HG03280 (cell line): ENCODE measurements at regions not wholly inside any gene's neighbourhood (a gene's known extent, or its start where the extent isn't known, plus 50 kb on each side); places are given as distances from the start of the nearest gene placed in this dataset.

Experiments used
- ATAC-seq: cut with Tn5 transposase; IDR thresholded peaks from one replicate; pipeline ENCODE4 v1.9.1; 2021; ENCODE audit warnings: mild to moderate bottlenecking, moderate library complexity; ENCODE audit not compliant: unreplicated experiment

DNA sequence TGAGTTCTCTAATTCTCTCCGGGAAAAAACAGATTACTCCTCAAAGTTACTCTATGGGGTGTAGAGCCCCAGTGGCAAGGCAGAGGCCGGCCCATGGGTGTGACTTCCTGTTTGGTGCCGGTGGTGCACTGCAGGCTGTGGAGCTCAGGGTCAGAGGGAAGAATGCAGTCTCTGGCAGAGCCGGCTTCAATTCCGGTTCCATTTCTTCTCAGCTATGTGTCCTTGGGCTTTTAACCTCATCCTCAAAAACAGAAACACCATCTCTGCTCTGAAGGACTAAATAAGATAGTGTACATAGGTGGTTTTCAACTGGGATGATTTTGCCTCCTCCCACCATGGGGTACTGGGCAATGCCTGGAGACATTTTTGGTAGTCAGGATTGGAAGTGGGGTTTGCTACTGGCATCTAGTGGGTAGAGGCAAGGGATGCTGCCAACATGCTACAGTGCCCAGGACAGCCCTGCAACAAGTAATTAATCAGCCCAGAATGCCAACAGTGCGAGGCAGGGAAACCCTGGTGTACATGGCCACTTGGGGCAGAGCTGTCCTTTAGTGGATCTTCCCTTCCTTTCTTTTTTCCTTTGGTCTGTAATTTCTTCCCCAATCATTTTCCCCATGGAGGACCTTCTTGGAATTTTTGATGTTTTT is 81.2 kb downstream of the INSIG2 start:
- ATAC-seq: no peak

DNA sequence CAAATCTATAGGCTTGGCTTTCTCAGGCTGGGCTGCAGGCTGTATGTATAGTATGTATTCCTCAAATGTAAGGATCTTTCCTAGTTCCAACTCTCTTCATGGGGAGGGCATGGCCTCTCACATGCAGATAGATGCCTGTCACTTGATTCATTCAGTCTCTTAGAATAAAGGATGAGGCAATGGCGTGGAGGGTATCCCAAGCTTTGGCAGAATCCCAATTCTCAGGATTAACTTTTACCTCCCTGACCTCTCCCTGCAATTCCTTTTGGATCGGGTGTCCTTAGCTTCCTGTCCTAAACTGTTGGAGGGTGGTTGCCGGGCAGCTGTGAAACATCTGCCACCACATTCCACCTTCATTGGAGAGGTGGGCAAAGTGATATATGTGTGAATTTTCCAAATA is 80.3 kb downstream of the INSIG2 start:
- ATAC-seq: no peak

DNA sequence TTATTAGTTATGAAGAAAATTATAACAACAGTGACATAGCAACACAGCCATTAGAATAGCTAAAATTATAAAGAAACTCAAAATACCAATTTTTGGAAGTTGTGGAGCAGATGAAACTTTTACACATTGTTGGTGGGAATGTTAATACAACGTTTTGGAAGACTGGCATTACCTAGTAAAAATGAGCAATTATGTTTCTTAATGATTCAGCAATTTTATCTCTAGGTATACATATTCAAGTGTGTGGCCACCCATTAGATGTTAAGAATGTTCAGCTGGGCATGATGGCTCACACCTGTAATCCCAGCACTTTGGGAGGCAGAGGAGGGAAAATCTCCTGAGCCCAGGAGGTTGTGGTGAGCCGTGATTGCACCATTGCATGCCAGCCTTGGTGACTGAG is 78.8 kb downstream of the INSIG2 start:
- ATAC-seq: no peak

DNA sequence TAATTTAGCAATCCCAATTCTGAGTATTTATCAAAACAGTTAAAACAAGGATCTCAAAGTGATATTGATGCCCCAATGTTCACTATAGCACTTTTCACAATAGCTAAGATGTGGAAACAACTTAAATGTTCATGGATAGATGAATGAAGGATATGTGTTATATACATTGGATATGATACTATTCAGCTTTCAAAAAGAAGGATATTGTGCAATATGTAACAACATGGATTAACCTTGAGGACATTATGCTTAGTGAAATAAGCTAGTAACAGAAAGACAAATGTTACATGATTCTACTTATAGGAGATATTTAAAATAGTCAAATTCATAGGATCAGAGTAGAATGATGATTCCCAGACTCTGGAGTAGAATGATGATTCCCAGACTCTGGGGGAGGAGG is 78.0 kb downstream of the INSIG2 start:
- ATAC-seq: no peak

DNA sequence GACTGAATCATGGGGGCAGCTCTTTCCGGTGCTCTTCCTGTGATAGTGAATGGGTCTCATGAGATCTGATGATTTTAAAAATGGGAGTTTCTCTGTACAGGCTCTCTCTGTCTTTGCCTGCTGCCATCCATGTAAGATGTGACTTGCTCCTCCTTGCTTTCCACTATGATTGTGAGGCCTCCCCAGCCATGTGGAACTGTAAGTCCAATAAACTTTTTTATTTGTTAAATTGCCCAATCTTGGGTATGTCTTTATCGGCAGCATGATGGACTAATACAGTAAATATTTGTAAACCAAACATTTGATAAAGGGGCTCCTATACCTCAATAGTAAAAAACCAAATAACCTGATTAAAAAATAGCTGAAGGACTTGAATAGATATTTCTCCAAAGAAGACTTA is 77.3 kb downstream of the INSIG2 start:
- ATAC-seq: no peak
